Neuronal stem cell (in vitro differentiated cells): ENCODE measurements at regions not wholly inside any gene's neighbourhood (a gene's known extent, or its start where the extent isn't known, plus 50 kb on each side); places are given as distances from the start of the nearest gene placed in this dataset.

Experiments
- DNase-seq: peaks from one replicate; pipeline ENCODE4 v3.0.0-alpha.2; 2013; ENCODE audit warnings: low spot score
- H2AFZ ChIP-seq: one replicate; pipeline ENCODE4 v1.6.1; 2013; ENCODE audit warnings: mild to moderate bottlenecking, low read length, inconsistent platforms
- H2AK5ac ChIP-seq: 2 replicates; pipeline ENCODE4 v1.6.1; 2013; ENCODE audit warnings: low read depth, mild to moderate bottlenecking, inconsistent platforms, low read length, moderate library complexity, mixed read lengths
- H2BK120ac ChIP-seq: 2 replicates; pipeline ENCODE4 v1.6.1; 2013; ENCODE audit warnings: low read depth, mild to moderate bottlenecking, inconsistent platforms, low read length, moderate library complexity, mixed read lengths
- H2BK12ac ChIP-seq: one replicate; pipeline ENCODE4 v1.6.1; 2013; ENCODE audit warnings: low read length, inconsistent platforms
- H2BK15ac ChIP-seq: 2 replicates; pipeline ENCODE4 v1.6.1; 2013; ENCODE audit warnings: mild to moderate bottlenecking, low read length, inconsistent platforms, mixed read lengths
- H2BK5ac ChIP-seq: one replicate; pipeline ENCODE4 v1.6.1; 2013; ENCODE audit warnings: inconsistent platforms, mild to moderate bottlenecking, low read length, moderate library complexity
- H3K14ac ChIP-seq: one replicate; pipeline ENCODE4 v1.6.1; 2013; ENCODE audit warnings: low read length, inconsistent platforms
- H3K18ac ChIP-seq: 2 replicates; pipeline ENCODE4 v1.6.1; 2013; ENCODE audit warnings: low read length, inconsistent platforms
- H3K23ac ChIP-seq: 2 replicates; pipeline ENCODE4 v1.6.1; 2013; ENCODE audit warnings: low read depth, mild to moderate bottlenecking, mixed read lengths, low read length, inconsistent platforms; ENCODE audit not compliant: poor library complexity
- H3K27ac ChIP-seq: replicated peaks from 3 replicates; pipeline ENCODE4 v1.5.1; 2013; ENCODE audit warnings: low read length, inconsistent platforms
- H3K27me3 ChIP-seq, 3 experiments: 2 replicates each; pipeline ENCODE4 v1.6.1; 2013; ENCODE audit warnings: low read length in 3 of 3, mild to moderate bottlenecking in 2 of 3, inconsistent platforms in 1 of 3, low read depth in 1 of 3, mixed read lengths in 1 of 3, moderate library complexity in 1 of 3; ENCODE audit not compliant: control insufficient read depth in 3 of 3, insufficient read depth in 3 of 3
- H3K36me3 ChIP-seq, 2 donors: replicated peaks in 1 of 2; 2 replicates each; pipeline ENCODE4 v1.6.1; 2013; ENCODE audit warnings: low read length in 2 of 2; ENCODE audit not compliant: control insufficient read depth in 2 of 2, insufficient read depth in 2 of 2
- H3K4ac ChIP-seq: 2 replicates; pipeline ENCODE4 v1.6.1; 2013; ENCODE audit warnings: inconsistent platforms, mild to moderate bottlenecking, low read length, moderate library complexity
- H3K4me1 ChIP-seq, 2 donors: 1 replicate in 1 of 2; 2 replicates in 1 of 2; pipeline ENCODE4 v1.6.1; 2013; ENCODE audit warnings: low read length in 2 of 2, low read depth in 1 of 2; ENCODE audit not compliant: control insufficient read depth in 2 of 2, insufficient read depth in 1 of 2
- H3K4me2 ChIP-seq: one replicate; pipeline ENCODE4 v1.6.1; 2013; ENCODE audit warnings: mild to moderate bottlenecking, low read length, inconsistent platforms; ENCODE audit not compliant: insufficient read depth, poor library complexity, severe bottlenecking
- H3K4me3 ChIP-seq, 2 donors: 2 replicates each; pipeline ENCODE4 v1.5.1; 2013; ENCODE audit warnings: low read length in 2 of 2, mild to moderate bottlenecking in 2 of 2, inconsistent platforms in 1 of 2, moderate library complexity in 1 of 2
- H3K79me1 ChIP-seq: one replicate; pipeline ENCODE4 v1.6.1; 2013; ENCODE audit warnings: low read depth, mild to moderate bottlenecking, inconsistent platforms, low read length, moderate library complexity
- H3K9ac ChIP-seq: one replicate; pipeline ENCODE4 v1.6.1; 2013; ENCODE audit warnings: mild to moderate bottlenecking, low read depth, low read length, inconsistent platforms; ENCODE audit not compliant: poor library complexity
- H3K9me3 ChIP-seq, 2 donors: replicated peaks in 1 of 2; 2 replicates each; pipeline versions ENCODE3 to v1.6.1; 2013; ENCODE audit warnings: low read length in 2 of 2, mild to moderate bottlenecking in 2 of 2, inconsistent platforms in 1 of 2, low read depth in 1 of 2, mixed read lengths in 1 of 2, moderate library complexity in 1 of 2; ENCODE audit not compliant: control insufficient read depth in 2 of 2, insufficient read depth in 1 of 2
- H4K8ac ChIP-seq: one replicate; pipeline ENCODE4 v1.6.1; 2013; ENCODE audit warnings: low read depth, mild to moderate bottlenecking, inconsistent platforms, low read length, moderate library complexity
- H4K91ac ChIP-seq: one replicate; pipeline ENCODE4 v1.6.1; 2013; ENCODE audit warnings: low read length, low read depth, mild to moderate bottlenecking, inconsistent platforms; ENCODE audit not compliant: poor library complexity
- WGBS, 2 donors: extraction: QIAGEN DNeasy Blood & Tissue Kit; methylation state at CpG; one replicate each; pipeline ENCODE4 v1.1.7; 2013; ENCODE audit warnings: missing lambda C conversion rate in 2 of 2, mixed read lengths in 1 of 2; ENCODE audit not compliant: insufficient read length in 2 of 2, insufficient replicate concordance in 1 of 2; ENCODE audit errors: extremely low coverage in 2 of 2; 5-methylcytosine and 5-hydroxymethylcytosine counted together

GRCh38 chr7:136303162-136303561 lies 326.0 kb upstream of the MTPN start:
- Histone ChIP-seq H3K18ac (no peak overlapping the region), H2AFZ (no peak overlapping the region), H4K91ac (no peak overlapping the region), H3K4me1 (no peaks in the 10 kb centered on the region), H3K9ac (no peak overlapping the region), H2BK5ac (no peak overlapping the region), H3K79me1 (no peaks in the 10 kb centered on the region), H2BK120ac (no peak overlapping the region), H2BK12ac (no peak overlapping the region), H2BK15ac (no peak overlapping the region), H3K4ac (no peak overlapping the region), H3K14ac (no peak overlapping the region), H3K9me3 (no peaks in the 10 kb centered on the region), H3K4me3 (no peak overlapping the region), H3K4me2 (no peak overlapping the region), H3K27ac (no peak overlapping the region), H2AK5ac (no peak overlapping the region), H3K23ac (no peak overlapping the region), H3K27me3 (no peaks in the 10 kb centered on the region), H3K36me3 (no peaks in the 10 kb centered on the region), H4K8ac (no peak overlapping the region)
- no CpG with 5 or more reads among the region's 2 CpGs for WGBS, 2 donors
- DNase-seq = no peak

DNA sequence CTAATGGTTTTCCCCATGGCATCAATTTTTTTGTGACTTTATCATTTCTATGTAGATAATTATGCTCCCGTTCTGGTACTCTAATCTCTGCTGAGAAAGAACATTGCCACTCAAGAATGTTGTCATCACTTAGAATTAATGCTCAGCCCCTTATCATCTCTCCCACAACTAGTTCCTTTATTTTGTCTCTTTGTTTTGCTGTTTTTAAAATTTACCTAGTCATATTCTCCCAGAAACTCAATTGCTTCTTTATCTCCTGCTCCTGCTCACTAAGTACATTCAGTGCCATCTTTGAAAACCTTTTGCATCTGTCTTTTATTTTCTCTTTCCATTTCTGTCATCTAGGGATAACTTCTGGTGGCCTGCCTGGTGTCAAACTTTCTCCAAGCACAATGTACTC lies 324.9 kb upstream of the MTPN start:
- Histone ChIP-seq H2BK12ac (no peak overlapping the region), H3K27ac (no peak overlapping the region), H4K8ac (no peak overlapping the region), H3K9ac (no peak overlapping the region), H3K4me2 (no peak overlapping the region), H3K18ac (no peak overlapping the region), H3K4me1 (no peaks in the 10 kb centered on the region), H3K79me1 (no peaks in the 10 kb centered on the region), H3K27me3 (no peaks in the 10 kb centered on the region), H4K91ac (no peak overlapping the region), H2AK5ac (no peak overlapping the region), H2AFZ (no peak overlapping the region), H2BK15ac (no peak overlapping the region), H3K36me3 (no peaks in the 10 kb centered on the region), H3K9me3 (no peaks in the 10 kb centered on the region), H3K23ac (no peak overlapping the region), H2BK5ac (no peak overlapping the region), H3K4me3 (no peak overlapping the region), H2BK120ac (no peak overlapping the region), H3K4ac (no peak overlapping the region), H3K14ac (no peak overlapping the region)
- WGBS, 2 donors = no CpG with 5 or more reads among the region's 1 CpG
- DNase-seq = no peak

DNA sequence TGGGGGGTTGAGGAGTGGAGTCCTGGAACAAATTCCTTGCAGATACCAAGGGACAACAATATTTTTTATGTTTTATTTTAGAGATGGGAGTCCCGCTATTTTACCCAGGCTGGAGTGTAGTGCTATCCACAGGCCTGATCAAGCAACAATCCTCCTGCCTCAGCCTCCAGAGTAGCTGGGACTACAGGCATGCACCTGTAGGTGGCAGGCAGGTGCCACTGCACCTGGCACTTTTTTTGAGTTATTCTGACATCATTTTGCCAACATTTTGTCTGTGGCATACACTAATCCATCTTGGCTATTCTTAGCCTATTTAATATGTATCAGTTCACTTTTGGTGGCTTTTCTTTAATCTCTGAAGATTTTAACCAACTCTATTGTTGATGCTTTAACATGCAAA lies 317.8 kb upstream of the MTPN start:
- Histone ChIP-seq H3K4ac (no peak overlapping the region), H4K91ac (no peak overlapping the region), H3K79me1 (no peaks in the 10 kb centered on the region), H3K9me3 (peaks cover 0 to 2% of the 10 kb centered on the region in 2 donors), H3K4me2 (no peak overlapping the region), H2AFZ (no peak overlapping the region), H3K36me3 (no peaks in the 10 kb centered on the region), H2BK12ac (no peak overlapping the region), H3K27ac (no peak overlapping the region), H3K4me1 (no peaks in the 10 kb centered on the region), H3K27me3 (no peaks in the 10 kb centered on the region), H3K23ac (peak overlapping the region; percentile 36), H2BK5ac (no peak overlapping the region), H2AK5ac (no peak overlapping the region), H3K4me3 (no peak overlapping the region), H4K8ac (no peak overlapping the region), H3K18ac (no peak overlapping the region), H3K9ac (no peak overlapping the region), H2BK120ac (no peak overlapping the region), H3K14ac (no peak overlapping the region), H2BK15ac (no peak overlapping the region)
- DNase-seq = no peak
- no CpG with 5 or more reads among the region's 1 CpG for WGBS, 2 donors

- Histone ChIP-seq H4K91ac (no peak overlapping the region), H2BK120ac (no peak overlapping the region), H2AK5ac (no peak overlapping the region), H3K27me3 (no peaks in the 10 kb centered on the region), H3K4me3 (no peak overlapping the region), H2BK15ac (no peak overlapping the region), H2BK5ac (no peak overlapping the region), H3K36me3 (no peaks in the 10 kb centered on the region), H3K18ac (no peak overlapping the region), H3K4ac (no peak overlapping the region), H2BK12ac (no peak overlapping the region), H3K9ac (no peak overlapping the region), H3K4me1 (no peaks in the 10 kb centered on the region), H2AFZ (no peak overlapping the region), H4K8ac (no peak overlapping the region), H3K23ac (no peak overlapping the region), H3K4me2 (no peak overlapping the region), H3K9me3 (peaks cover 0 to 2% of the 10 kb centered on the region in 2 donors), H3K27ac (no peak overlapping the region), H3K79me1 (no peaks in the 10 kb centered on the region), H3K14ac (no peak overlapping the region)
- DNase-seq = no peak
These were observed 316.8 kb upstream of the MTPN start for GRCh38 chr7:136293841-136294391.
